GM04504 (cell line): ENCODE measurements at regions not wholly inside any gene's neighbourhood (a gene's known extent, or its start where the extent isn't known, plus 50 kb on each side); places are given as distances from the start of the nearest gene placed in this dataset.

Experiments used
- DNase-seq: peaks from one replicate; pipeline ENCODE4 v3.0.0-alpha.2; 2012; ENCODE audit warnings: low read depth

- DNase-seq, result no peak
These were observed 530.6 kb upstream of the MGMT start for GRCh38 chr10:128936392-128936791.

DNA sequence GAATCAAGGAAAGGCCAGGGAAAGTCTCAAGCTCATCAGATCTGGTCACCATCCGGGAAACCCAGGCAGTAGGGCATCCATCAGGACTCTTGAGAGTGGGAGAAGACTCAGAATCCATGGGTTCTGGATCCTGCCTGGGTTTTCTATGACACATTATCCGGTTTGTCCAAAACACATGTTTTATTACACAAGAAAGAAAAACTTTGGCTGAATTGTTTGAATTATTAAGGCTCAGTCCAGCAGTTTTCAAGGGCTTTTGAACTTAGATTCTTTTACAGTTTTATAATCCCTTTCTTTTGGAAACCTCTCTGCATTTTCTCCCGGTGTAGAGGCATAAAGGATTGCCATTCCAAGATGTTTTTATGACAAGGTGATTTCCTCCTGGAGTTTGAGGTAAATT lies 528.5 kb upstream of the MGMT start:
- DNase-seq, result no peak

- DNase-seq, result no peak
These were observed 527.0 kb upstream of the MGMT start for GRCh38 chr10:128940081-128940480.

GRCh38 chr10:128943111-128943510 lies 523.9 kb upstream of the MGMT start:
- DNase-seq, result no peak

GRCh38 chr10:128945398-128945797 lies 521.6 kb upstream of the MGMT start:
- no peak for DNase-seq

GRCh38 chr10:128950159-128950915 lies 516.7 kb upstream of the MGMT start:
- no peak for DNase-seq

GRCh38 chr10:128950916-128951275 lies 516.1 kb upstream of the MGMT start:
- no peak for DNase-seq

GRCh38 chr10:128952856-128953255 lies 514.2 kb upstream of the MGMT start:
- DNase-seq, result no peak

GRCh38 chr10:128956149-128956548 lies 510.9 kb upstream of the MGMT start:
- DNase-seq, result no peak

- DNase-seq, result no peak
These were observed 509.8 kb upstream of the MGMT start for GRCh38 chr10:128957221-128957620.

DNA sequence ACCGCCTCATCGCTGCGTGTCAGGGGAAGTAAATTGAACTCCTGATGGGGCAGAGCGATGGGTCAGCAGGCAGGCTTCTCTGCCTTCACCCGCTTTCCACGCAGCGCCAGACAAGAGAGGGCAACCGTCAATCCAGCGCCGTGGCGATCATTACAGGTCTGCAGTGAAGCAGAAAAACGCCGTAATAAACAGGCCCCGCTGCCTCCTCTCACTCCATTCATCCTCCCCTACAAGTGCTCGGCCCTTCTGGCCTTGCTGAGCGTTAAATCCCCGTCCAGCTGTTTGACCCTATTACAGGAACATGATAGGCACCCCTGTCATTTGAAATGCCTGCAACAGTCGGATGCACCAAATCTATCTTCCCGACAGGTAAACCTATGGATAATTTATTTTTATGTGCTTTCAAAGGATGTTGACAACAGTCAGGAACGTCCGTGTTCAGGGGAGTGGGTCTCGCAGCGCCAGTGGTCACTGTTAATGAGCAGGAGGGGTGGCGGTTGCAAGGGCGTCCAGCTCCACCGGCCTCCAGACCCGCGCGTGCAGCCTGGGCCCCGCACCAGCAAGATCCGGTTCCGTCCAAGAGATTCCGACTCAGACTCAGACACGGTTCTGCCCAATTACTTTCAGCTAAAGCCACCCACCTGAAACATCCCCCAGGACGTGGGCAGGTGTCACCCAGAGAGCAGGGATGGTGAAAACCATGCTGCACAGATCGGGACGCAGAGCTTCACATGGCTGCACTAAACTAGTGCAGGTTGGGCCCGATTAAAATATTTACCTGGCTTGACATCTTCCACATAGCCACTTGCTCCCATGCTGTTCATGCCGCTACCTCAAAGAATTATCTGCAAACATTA lies 508.0 kb upstream of the MGMT start:
- no peak for DNase-seq

- no peak for DNase-seq
These were observed 507.3 kb upstream of the MGMT start for GRCh38 chr10:128959746-128960145.

GRCh38 chr10:128960517-128960916 lies 506.5 kb upstream of the MGMT start:
- no peak for DNase-seq

DNA sequence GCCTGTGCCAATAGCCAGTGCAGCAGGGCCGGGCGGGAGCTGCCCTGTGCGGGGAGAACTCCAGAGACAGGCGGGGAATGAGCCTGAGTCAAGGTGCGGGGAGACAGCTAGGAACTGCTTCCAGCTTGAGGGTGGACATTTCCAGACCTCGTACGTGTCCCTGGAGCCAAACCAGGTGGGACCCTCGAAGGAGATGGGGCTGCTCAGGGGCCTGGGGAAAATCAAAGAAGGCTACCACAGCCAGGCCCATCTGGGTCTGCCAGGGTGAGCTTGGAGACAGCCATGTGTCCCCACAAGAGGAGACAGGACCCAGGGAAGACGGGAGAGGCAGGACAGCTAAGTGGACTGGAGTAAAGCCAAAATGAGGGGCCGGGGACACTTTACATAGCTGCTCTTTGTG lies 504.9 kb upstream of the MGMT start:
- no peak for DNase-seq

DNA sequence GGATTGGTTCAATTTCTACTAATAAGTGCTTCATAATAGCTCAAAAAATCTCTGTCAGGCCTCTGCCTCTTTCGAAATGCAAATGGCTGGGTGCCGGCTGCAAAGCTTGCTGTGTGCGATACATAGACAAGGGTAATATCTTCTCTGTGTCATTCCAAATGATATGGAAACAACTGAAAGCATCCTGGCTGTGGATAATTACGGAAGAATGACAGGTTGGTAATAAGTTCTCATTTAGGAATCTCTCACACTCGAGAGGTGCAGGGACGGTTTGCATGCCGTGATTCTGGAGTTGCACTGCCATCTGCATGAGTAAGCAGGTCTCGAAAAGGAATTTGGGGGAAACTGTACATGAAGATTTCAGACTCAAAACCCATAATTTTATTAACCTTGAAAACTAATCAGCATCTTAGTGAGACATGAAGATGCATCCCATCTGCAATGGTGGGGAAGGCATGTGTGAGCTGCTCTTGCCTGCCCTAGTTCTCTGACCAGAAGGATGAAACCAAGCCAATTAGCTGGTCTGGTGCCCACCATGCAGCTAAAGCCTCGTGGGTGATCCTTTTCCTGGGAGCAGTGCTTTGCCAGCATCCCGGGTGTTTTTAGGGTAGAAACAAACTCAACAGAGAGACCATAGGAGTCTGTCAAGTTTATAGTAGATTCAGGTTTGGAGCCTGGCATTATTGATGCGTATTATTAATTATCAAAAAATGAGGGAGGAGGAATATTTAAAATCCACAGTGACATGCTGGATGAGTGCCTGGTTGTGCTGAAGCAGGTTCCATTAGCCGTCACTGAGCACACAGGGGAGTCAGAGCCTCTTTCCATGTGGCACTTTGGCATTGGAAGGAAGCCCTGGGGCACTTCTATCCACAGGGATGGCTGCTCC lies 503.6 kb upstream of the MGMT start:
- no peak for DNase-seq

- no peak for DNase-seq
These were observed 503.0 kb upstream of the MGMT start for GRCh38 chr10:128964100-128964403.

- DNase-seq, result no peak
These were observed 498.9 kb upstream of the MGMT start for GRCh38 chr10:128967980-128968756.

DNA sequence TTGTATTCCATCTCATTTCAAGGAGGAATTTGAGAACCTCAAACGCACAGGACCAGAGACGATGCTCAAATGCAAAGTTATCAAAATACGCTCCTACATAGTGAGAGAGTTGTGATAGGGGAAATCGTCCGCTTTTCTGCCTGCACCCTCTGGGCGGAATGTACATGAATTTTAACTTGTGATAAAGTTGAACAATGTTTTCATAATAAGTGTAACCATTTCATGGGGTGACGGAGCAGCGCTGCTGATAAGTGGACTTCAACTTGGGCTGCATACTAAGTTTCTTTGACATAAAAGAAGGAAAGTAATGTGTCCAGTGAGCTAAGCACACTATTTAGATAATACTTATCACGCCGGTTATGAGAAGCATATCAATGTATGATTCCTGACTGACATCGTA lies 497.5 kb upstream of the MGMT start:
- DNase-seq, result no peak

- DNase-seq, result no peak
These were observed 495.5 kb upstream of the MGMT start for GRCh38 chr10:128971374-128972035.

DNA sequence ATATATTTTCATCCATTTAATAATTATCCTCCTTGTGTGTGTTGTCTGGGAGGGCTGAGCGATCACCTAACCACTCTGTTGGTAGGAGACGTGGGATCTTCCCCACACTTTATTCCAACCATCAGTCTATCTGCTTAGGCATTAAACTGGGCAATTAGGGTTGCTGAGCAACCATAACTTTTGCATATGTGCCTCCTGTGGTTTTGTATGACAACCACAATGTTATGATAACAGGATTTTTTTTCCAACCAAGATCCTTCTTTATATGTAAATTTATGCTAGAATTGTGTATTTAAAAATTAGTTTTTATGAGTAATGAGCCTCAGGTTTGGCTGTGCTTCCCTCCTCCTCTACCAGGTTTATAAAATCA lies 495.0 kb upstream of the MGMT start:
- no peak for DNase-seq

DNA sequence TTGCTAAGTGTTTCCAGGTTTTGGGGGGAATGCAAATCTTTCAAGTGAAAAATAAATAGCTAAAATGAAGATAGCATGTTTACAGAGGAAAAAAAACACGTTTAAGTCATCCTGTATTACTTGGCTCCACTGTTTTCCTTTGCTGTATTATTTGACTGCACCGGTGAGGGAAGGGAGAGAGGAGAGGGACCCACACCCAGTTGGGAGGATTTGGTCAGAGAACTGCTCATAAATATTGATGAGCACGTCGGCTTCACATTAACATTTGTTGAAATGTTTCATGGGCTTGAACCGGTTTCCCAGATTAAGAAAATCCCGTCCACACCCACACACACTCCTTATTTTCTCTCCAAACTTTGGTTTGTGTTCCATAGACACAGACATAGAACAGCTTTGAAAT lies 493.8 kb upstream of the MGMT start:
- DNase-seq, result no peak
